ENCODE measurements at regions not wholly inside any gene's neighbourhood (a gene's known extent, or its start where the extent isn't known, plus 50 kb on each side); places are given as distances from the start of the nearest gene placed in this dataset.

- DNase-seq (ENCODE audit: low spot score) (no peak), ATAC-seq (ENCODE audit: low read depth) (no peak)
- H3K27ac ChIP-seq (ENCODE audit: poor library complexity, severe bottlenecking), result no peak overlapping the region
- TF ChIP-seq CTCF (IDR thresholded peaks at IDR 0.05; ENCODE audit: poor library complexity, severe bottlenecking), result no peak
- no peaks in the 10 kb centered on the region for H3K27me3 ChIP-seq (ENCODE audit: insufficient read depth, poor library complexity, severe bottlenecking)
- H3K9me3 ChIP-seq (ENCODE audit: severe bottlenecking), result no peaks in the 10 kb centered on the region
- H3K36me3 ChIP-seq (ENCODE audit: low read depth), result no peaks in the 10 kb centered on the region
- no peaks in the 10 kb centered on the region for H3K4me1 ChIP-seq (ENCODE audit: insufficient read depth, poor library complexity, severe bottlenecking)
- H3K4me3 ChIP-seq (ENCODE audit: severe bottlenecking), result no peak overlapping the region
These were observed 1634.1 kb downstream of the PLA2G4A start for GRCh38 chr1:188462837-188463236.

GRCh38 chr1:188463919-188464318 is 1635.2 kb downstream of the PLA2G4A start:
- no peak for DNase-seq (ENCODE audit: low spot score)
- peak; percentile 30 for TF ChIP-seq CTCF (IDR thresholded peaks at IDR 0.05; ENCODE audit: poor library complexity, severe bottlenecking)
- H3K4me3 ChIP-seq (ENCODE audit: severe bottlenecking), result no peak overlapping the region
- no peaks in the 10 kb centered on the region for H3K4me1 ChIP-seq (ENCODE audit: insufficient read depth, poor library complexity, severe bottlenecking)
- no peaks in the 10 kb centered on the region for H3K9me3 ChIP-seq (ENCODE audit: severe bottlenecking)
- no peaks in the 10 kb centered on the region for H3K27me3 ChIP-seq (ENCODE audit: insufficient read depth, poor library complexity, severe bottlenecking)
- no peak overlapping the region for H3K27ac ChIP-seq (ENCODE audit: poor library complexity, severe bottlenecking)
- ATAC-seq (ENCODE audit: low read depth), result no peak
- H3K36me3 ChIP-seq (ENCODE audit: low read depth), result no peaks in the 10 kb centered on the region

GRCh38 chr1:188466539-188466938 is 1637.8 kb downstream of the PLA2G4A start:
- ATAC-seq (ENCODE audit: low read depth) (no peak), DNase-seq (ENCODE audit: low spot score) (no peak)
- no peaks in the 10 kb centered on the region for H3K36me3 ChIP-seq (ENCODE audit: low read depth)
- no peaks in the 10 kb centered on the region for H3K4me1 ChIP-seq (ENCODE audit: insufficient read depth, poor library complexity, severe bottlenecking)
- no peak overlapping the region for H3K27ac ChIP-seq (ENCODE audit: poor library complexity, severe bottlenecking)
- no peaks in the 10 kb centered on the region for H3K9me3 ChIP-seq (ENCODE audit: severe bottlenecking)
- H3K4me3 ChIP-seq (ENCODE audit: severe bottlenecking), result no peak overlapping the region
- no peaks in the 10 kb centered on the region for H3K27me3 ChIP-seq (ENCODE audit: insufficient read depth, poor library complexity, severe bottlenecking)
- TF ChIP-seq CTCF (IDR thresholded peaks at IDR 0.05; ENCODE audit: poor library complexity, severe bottlenecking), result no peak

GRCh38 chr1:188476606-188477005 is 1647.9 kb downstream of the PLA2G4A start:
- H3K4me1 ChIP-seq (ENCODE audit: insufficient read depth, poor library complexity, severe bottlenecking), result no peaks in the 10 kb centered on the region
- H3K36me3 ChIP-seq (ENCODE audit: low read depth), result no peaks in the 10 kb centered on the region
- DNase-seq (ENCODE audit: low spot score) (no peak), ATAC-seq (ENCODE audit: low read depth) (no peak)
- TF ChIP-seq CTCF (IDR thresholded peaks at IDR 0.05; ENCODE audit: poor library complexity, severe bottlenecking), result no peak
- H3K9me3 ChIP-seq (ENCODE audit: severe bottlenecking), result no peaks in the 10 kb centered on the region
- no peaks in the 10 kb centered on the region for H3K27me3 ChIP-seq (ENCODE audit: insufficient read depth, poor library complexity, severe bottlenecking)
- no peak overlapping the region for H3K27ac ChIP-seq (ENCODE audit: poor library complexity, severe bottlenecking)
- no peak overlapping the region for H3K4me3 ChIP-seq (ENCODE audit: severe bottlenecking)

GRCh38 chr1:188489336-188490112 is 1660.8 kb downstream of the PLA2G4A start:
- no peak for DNase-seq (ENCODE audit: low spot score)
- 0 out of 3 replicates have a peak, but pooled peaks have one; percentile 35 for ATAC-seq (ENCODE audit: low read depth)
- Histone ChIP-seq H3K4me3 (ENCODE audit: severe bottlenecking) (no peak overlapping the region), H3K27me3 (ENCODE audit: insufficient read depth, poor library complexity, severe bottlenecking) (no peaks in the 10 kb centered on the region), H3K4me1 (ENCODE audit: insufficient read depth, poor library complexity, severe bottlenecking) (no peaks in the 10 kb centered on the region), H3K9me3 (ENCODE audit: severe bottlenecking) (no peaks in the 10 kb centered on the region), H3K27ac (ENCODE audit: poor library complexity, severe bottlenecking) (no peak overlapping the region), H3K36me3 (ENCODE audit: low read depth) (no peaks in the 10 kb centered on the region)
- TF ChIP-seq CTCF (IDR thresholded peaks at IDR 0.05; ENCODE audit: poor library complexity, severe bottlenecking), result peak; percentile 19
